Kidney (tissue), 13 donors: ENCODE measurements at regions not wholly inside any gene's neighbourhood (a gene's known extent, or its start where the extent isn't known, plus 50 kb on each side); places are given as distances from the start of the nearest gene placed in this dataset.

ENCODE experiments used
- DNase-seq, 5 donors: peaks; one replicate each; pipeline ENCODE4 v3.0.0-alpha.2; 2013 to 2020
- FAIRE-seq: peaks from 2 replicates; lab custom pipeline; 2012; peaks lifted over from hg19 to GRCh38; lab: Jason Lieb, UNC
- H3K27ac ChIP-seq, 2 donors: one replicate each; pipeline ENCODE4 v1.7.0; 2013; ENCODE audit warnings: low read depth in 2 of 2, low read length in 2 of 2, inconsistent platforms in 1 of 2
- H3K27me3 ChIP-seq: one replicate; pipeline ENCODE4 v1.7.1; 2013; ENCODE audit warnings: low read length, inconsistent platforms; ENCODE audit not compliant: control insufficient read depth, insufficient read depth
- H3K36me3 ChIP-seq, 3 donors: one replicate each; pipeline versions ENCODE4 v1.7.0 to v1.7.1; 2013; ENCODE audit warnings: low read length in 3 of 3, control low read depth in 1 of 3, inconsistent platforms in 1 of 3; ENCODE audit not compliant: insufficient read depth in 3 of 3, control insufficient read depth in 2 of 3
- H3K4me1 ChIP-seq, 3 donors: one replicate each; pipeline versions ENCODE4 v1.7.0 to v1.7.1; 2013; ENCODE audit warnings: low read length in 3 of 3, inconsistent platforms in 1 of 3, low read depth in 1 of 3; ENCODE audit not compliant: control insufficient read depth in 2 of 3, insufficient read depth in 2 of 3
- H3K4me3 ChIP-seq, 3 donors: one replicate each; pipeline versions ENCODE4 v1.7.0 to v1.8.1; 2013; ENCODE audit warnings: low read length in 3 of 3, control low read depth in 1 of 3, inconsistent platforms in 1 of 3
- H3K9ac ChIP-seq, 3 donors: one replicate each; pipeline versions ENCODE4 v1.7.0 to v1.7.1; 2013; ENCODE audit warnings: low read length in 3 of 3, control low read depth in 1 of 3, inconsistent platforms in 1 of 3
- H3K9me3 ChIP-seq, 3 donors: one replicate each; pipeline versions ENCODE4 v1.7.0 to v1.7.1; 2013; ENCODE audit warnings: low read length in 3 of 3, control low read depth in 1 of 3, inconsistent platforms in 1 of 3; ENCODE audit not compliant: control insufficient read depth in 2 of 3, insufficient read depth in 1 of 3
- CTCF ChIP-seq: IDR thresholded peaks from 3 replicates; pipeline ENCODE4 v1.5.1; 2012; ENCODE audit warnings: mild to moderate bottlenecking, moderate library complexity, borderline replicate concordance; ENCODE audit not compliant: insufficient read depth; ENCODE audit errors: extremely low read depth
- intact Hi-C: fragments of 100-400 bp; cut with DNase I; formaldehyde crosslinking; loops from one replicate; pipeline ENCODE4 v1.11.1; 2022
- donor health status: control.
- donor health status: control.
- donor health status: control.
- donor health status: control.
- donor health status: control.
- donor health status: DM: yes; HTN: yes; CAD: no.
- donor health status: Normal renal cell carcinoma (clear cell type).

- Histone ChIP-seq H3K27me3 (no peaks in the 10 kb centered on the region), H3K9me3 (no peaks in the 10 kb centered on the region), H3K36me3 (no peaks in the 10 kb centered on the region), H3K27ac (no peak overlapping the region), H3K4me3 (no peak overlapping the region), H3K9ac (no peak overlapping the region), H3K4me1 (no peaks in the 10 kb centered on the region)
- intact Hi-C loops = no loop called here
- FAIRE-seq = no peak
- no peak for TF ChIP-seq CTCF
- DNase-seq = no peak
These were observed 104.4 kb upstream of the PRNP start for GRCh38 chr20:4581838-4582237.

- no peak for DNase-seq
- no peak overlapping the region for H3K9ac ChIP-seq
- H3K36me3 ChIP-seq = no peaks in the 10 kb centered on the region
- H3K4me3 ChIP-seq = no peak overlapping the region
- H3K27ac ChIP-seq = no peak overlapping the region
- H3K4me1 ChIP-seq = no peaks in the 10 kb centered on the region
- intact Hi-C loops = no loop called here
- no peak for FAIRE-seq
- no peaks in the 10 kb centered on the region for H3K9me3 ChIP-seq
- H3K27me3 ChIP-seq = no peaks in the 10 kb centered on the region
- no peak for TF ChIP-seq CTCF
These were observed 107.9 kb upstream of the PRNP start for GRCh38 chr20:4578375-4578774.

- TF ChIP-seq CTCF = no peak
- Histone ChIP-seq H3K9ac (no peak overlapping the region), H3K36me3 (no peaks in the 10 kb centered on the region), H3K4me1 (no peaks in the 10 kb centered on the region), H3K27me3 (no peaks in the 10 kb centered on the region), H3K9me3 (no peaks in the 10 kb centered on the region), H3K4me3 (no peak overlapping the region), H3K27ac (no peak overlapping the region)
- intact Hi-C loops = no loop called here
- DNase-seq (no peak), FAIRE-seq (no peak)
These were observed 111.9 kb upstream of the PRNP start for GRCh38 chr20:4574356-4574690.
